GM18873 (cell line): ENCODE measurements at regions not wholly inside any gene's neighbourhood (a gene's known extent, or its start where the extent isn't known, plus 50 kb on each side); places are given as distances from the start of the nearest gene placed in this dataset.

Experiments used
- ATAC-seq: cut with Tn5 transposase; IDR thresholded peaks from one replicate; pipeline ENCODE4 v1.9.1; 2021; ENCODE audit warnings: mild to moderate bottlenecking, moderate library complexity, moderate number of reproducible peaks; ENCODE audit not compliant: unreplicated experiment, low FRiP score

DNA sequence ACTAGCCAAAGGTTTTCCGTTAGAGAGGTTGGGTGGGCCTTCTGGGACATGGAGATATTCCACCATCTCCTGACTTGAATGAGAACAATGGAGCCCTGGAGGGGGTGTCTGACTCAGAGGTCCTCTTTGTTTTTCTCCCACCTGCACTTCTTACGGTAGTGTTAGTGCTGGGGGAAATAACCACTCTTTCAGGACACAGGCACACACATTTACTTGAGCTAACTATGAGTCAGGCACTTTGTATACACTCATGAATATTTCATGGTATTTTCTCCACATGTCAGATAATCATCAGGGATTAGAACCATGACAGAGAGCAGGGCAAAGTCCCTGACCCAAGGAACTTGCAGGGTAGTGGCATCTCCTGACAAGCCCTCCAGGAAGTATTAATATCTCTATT, 439.1 kb downstream of the TSN start:
- no peak for ATAC-seq

- ATAC-seq, result no peak
Measured at GRCh38 chr2:122203523-122203922, 448.1 kb downstream of the TSN start.

DNA sequence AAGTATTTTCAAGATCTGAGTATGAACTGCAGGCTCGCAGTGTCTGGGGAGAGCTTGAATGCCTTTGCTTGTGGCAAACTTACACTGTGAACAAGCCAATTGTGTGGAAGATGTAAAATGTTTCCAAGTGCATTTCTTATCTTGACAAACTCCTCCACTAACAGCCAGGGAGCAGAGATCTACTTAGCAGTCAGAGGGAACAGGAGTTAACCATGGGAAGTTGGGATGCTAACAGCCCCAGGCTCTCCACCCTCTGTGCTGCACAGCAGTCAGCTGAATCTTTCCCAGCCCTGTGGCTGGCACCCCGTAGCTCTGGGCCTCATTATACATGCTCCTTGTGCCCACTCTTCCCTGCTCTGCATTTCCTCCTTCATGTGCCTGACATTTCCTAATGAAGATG, 450.2 kb downstream of the TSN start:
- no peak for ATAC-seq

GRCh38 chr2:122206101-122206500, 450.6 kb downstream of the TSN start:
- ATAC-seq, result no peak

- no peak for ATAC-seq
Measured at GRCh38 chr2:122209377-122209776, 453.9 kb downstream of the TSN start.

GRCh38 chr2:122210065-122210464, 454.6 kb downstream of the TSN start:
- no peak for ATAC-seq

- no peak for ATAC-seq
Measured at GRCh38 chr2:122210898-122211856, 455.7 kb downstream of the TSN start.

DNA sequence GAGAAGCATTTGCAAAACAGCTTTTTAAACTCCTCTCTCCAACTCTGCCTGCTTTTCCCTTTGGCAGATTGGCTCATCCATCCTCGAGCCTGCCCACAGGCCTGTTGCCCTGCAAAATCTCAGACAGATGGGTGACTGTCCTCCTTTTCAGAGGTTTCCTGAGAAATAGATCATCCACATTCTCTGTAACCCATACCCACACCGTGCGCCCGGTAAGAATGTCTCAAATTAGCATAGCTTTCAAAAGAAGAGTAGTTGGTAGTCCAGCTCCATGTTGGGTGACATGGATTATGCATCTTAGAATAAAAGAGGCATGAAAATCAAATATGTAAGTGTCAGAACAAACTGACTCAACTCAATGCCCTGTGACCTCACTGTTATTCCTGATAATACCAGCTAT, 457.9 kb downstream of the TSN start:
- ATAC-seq, result no peak

DNA sequence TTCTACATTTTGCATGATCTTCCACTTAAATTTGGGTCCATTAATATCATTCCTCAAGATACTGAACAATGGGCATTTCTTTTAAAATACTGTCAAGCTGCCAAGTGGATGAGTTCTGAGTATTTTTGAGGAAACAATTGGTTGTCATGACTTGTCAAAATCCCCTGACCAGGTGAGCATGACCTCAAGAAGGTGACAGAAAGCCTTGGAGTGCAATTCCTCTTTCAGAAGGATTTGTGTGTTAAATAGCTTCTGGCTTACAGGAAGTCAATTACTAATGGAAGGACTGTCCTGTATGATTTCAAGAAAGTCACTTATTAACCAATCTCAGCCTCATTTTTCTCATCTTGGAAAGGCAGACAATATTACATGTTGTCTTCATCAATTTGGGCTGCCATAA, 460.6 kb downstream of the TSN start:
- no peak for ATAC-seq

- ATAC-seq, result no peak
Measured at GRCh38 chr2:122216901-122217300, 461.4 kb downstream of the TSN start.

GRCh38 chr2:122218596-122218995, 463.1 kb downstream of the TSN start:
- ATAC-seq, result no peak

GRCh38 chr2:122219504-122219903, 464.1 kb downstream of the TSN start:
- no peak for ATAC-seq

DNA sequence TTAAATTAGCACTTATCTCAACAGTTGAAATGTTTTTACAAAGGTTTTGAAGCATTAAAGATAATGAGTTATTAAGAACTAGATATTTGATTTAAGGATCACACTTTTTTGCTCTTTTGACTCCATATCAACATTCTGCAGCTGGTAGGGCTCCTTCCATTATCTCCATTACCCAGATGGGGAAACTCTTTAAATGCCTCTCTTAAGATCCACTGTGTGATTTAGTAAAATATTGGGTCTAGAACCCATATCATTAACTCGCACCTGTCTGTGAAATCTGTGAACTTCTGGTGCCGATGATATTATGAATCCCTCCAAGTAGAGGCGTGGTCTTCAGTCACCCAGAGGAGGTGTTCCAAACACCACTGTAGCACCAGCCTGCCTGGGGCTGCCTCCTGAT, 466.2 kb downstream of the TSN start:
- no peak for ATAC-seq

DNA sequence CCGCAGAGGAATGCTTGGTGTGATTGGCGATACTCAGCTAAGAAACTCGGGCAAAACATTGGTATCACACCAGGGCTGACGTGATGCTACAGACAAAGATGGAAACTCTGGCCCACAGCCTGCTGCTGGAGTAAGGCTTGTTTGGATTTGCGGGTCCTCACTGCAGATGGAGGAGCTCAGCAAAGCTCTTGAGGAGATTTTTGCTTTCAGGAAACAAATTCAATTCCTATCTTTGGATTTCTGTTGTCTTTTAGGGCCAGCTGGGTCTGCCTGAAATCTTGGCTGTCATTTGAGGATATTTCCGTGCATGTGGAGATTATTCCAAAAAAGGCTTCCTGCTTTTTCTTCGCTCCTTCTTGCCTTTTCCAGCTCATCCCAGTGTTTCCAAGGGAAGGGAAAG, 475.8 kb downstream of the TSN start:
- no peak for ATAC-seq

DNA sequence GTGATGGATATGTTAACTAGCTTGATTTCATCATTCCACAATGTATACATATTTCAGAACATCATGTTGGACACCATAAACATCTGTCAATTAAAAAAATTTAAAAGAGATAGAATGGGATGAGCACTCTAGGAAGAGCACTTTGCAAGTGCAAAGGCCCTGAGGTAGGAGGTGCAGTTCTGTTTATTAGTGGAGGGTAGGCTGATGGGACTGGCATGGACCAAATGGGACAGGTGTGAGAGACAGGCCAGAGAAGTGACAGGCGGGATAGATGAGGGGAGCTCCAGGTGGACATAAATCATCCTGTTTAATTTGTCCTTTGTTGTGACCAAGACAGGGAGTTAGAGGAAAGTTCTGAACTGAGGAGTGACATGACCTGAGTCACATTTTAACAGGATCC, 477.9 kb downstream of the TSN start:
- ATAC-seq, result no peak

GRCh38 chr2:122236152-122236874, 480.9 kb downstream of the TSN start:
- ATAC-seq, result no peak

- ATAC-seq, result no peak
Measured at GRCh38 chr2:122236925-122237324, 481.5 kb downstream of the TSN start.

GRCh38 chr2:122237450-122237849, 482.0 kb downstream of the TSN start:
- no peak for ATAC-seq

DNA sequence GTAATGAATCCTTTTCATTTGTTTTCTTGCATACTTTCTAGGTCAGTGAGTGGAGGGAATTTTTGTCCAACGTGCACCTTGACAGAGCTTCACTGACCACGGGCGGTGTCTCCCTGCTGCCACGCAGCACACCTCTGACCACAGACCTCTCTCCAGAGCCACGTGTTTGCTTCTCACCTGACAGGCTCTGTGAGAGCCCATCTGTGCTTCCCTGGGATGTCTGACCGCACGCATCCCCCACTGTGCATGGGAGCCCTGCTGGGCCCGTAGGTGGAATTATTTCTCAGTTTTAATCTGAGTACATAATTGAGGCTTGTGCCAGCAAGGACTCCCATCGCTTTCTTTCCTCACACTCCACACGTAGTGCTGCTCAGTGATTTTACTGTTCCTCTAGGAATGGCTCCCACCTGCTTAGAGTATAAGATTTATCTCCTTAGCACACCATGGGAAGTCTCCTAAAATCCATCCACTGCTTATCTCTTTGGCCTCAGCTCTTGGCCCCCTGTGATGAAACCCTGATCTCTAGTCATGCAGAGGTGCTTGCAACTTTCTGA, 482.6 kb downstream of the TSN start:
- ATAC-seq, result no peak

DNA sequence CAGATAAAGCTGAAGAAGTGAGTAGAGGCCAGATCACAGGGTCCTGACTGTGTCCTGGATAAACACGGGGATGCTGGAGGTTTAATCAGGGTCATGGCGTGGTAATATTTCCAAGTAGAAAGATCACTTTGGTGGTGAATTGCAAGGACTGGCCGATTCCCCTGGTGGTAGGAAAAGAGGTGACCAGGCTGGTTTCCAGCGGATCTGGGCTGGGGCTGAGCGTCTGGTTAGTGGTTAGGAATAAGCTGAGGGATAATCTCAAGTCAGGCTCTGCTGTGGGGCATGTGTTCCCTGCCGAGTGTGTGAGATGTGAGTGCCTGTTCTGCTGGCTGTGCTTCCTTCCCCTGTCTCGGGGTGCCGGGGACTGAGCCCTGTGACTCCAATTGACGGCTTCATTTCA, 484.0 kb downstream of the TSN start:
- no peak for ATAC-seq

DNA sequence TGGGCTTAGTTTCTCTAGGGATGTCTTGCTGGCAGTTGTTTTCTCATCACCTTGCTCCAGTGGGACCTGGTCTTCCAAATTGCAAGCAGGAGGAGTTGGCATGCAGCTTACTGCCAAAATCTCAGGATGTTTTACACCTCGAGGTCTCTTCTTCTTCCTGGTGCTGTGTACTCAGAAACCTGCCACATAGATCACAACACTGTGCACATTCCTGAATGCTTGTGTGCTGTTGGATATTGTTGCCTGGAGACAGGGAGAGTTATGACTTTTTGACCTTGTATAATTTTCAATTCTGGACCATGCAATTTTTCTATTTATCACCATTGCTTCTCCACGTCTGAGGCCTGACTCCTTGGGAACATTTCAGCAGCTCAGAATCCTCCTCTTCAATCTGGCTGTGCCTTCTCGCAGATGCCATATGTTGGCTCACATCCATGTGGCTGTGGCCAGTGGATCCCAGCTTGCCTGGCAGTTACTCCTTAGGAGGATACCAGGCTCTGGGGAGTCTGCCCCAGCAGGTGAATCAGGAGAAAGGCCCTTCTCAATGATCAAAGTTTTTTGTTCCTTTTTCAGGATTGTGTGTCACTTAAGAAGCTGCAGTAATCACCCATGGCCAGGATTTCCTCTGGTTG, 489.3 kb downstream of the TSN start:
- no peak for ATAC-seq
